HG02623 (cell line): ENCODE measurements at regions not wholly inside any gene's neighbourhood (a gene's known extent, or its start where the extent isn't known, plus 50 kb on each side); places are given as distances from the start of the nearest gene placed in this dataset.
"Not testable (repeated sequence)": the region's sequence is repeated elsewhere in the genome, so short reads cannot be mapped to it uniquely, and the experiment has no call there.

Experiments used
- ATAC-seq: cut with Tn5 transposase; IDR thresholded peaks from one replicate; pipeline ENCODE4 v1.9.1; 2021; ENCODE audit warnings: moderate library complexity; ENCODE audit not compliant: unreplicated experiment

GRCh38 chr11:81220146-81220895 lies 1513.3 kb downstream of the FAM181B start:
- no peak for ATAC-seq

- ATAC-seq: no peak
Observed at GRCh38 chr11:81219661-81220060, 1514.0 kb downstream of the FAM181B start.

DNA sequence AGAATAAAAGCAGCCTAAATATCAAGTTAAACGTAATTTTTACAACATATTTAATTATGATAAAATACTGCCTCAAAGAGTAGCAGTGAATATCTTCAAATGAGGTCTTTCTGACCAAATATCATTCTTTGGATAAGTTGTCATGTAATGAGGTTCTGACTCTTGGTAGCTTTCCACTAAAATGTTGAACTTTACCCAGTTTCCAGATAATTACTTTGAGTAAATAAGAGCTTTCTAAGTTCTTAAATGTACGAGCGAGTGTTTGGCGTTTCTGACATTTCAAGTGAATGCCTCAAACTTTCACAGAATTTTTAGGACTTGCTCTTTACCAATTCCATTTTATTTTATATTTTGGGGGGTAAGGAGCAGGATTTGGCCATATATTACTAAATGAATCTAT lies 1515.2 kb downstream of the FAM181B start:
- no peak for ATAC-seq

DNA sequence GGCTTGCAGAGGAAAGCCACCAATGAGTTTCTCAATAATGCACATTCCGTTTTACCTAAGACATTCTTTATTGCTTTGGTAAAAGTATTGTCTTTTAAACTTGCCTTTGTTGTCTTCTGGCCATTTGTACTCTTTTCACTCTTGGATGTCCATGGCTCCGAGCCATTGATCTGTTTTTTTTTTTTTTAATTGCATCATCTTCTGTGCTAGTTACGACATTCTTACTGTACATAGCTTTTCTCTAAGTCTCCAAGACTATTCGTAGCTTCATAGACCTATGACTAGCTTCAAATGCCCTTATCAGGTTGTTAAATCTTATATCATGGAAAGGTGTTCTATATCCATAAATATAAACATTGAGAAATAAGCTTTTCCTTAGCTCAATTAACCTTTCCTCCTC lies 1522.6 kb downstream of the FAM181B start:
- ATAC-seq: no peak

DNA sequence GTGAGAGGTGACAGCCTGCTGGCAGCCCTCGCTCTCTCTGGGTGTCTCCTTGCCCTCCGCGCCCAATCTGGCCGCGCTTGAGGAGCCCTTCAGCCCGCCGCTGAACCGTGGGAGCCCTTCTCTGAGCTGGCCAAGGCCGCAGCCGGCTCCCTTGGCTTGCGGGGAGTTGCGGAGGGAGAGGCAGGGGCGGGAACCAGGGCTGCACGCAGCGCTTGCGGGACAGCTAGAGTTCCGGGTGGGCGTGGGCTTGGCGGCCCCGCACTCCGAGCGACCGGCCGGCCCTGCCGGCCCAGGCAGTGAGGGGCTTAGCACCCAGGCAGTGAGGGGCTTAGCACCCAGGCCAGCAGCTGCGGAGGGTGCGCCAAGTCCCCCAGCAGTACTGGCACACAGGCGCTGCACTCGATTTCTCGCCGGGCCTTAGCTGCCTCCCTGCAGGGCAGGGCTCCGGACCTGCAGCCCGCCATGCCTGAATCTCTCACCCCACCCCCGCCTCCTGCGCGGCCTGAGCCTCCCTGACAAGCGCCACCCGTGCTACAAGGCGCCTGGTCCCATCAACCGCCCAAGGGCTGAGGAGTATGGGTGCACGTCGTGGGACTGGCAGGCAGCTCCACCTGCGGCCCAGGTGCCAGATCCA lies 1526.1 kb downstream of the FAM181B start:
- ATAC-seq: no peak

- no peak for ATAC-seq
Observed at GRCh38 chr11:81203876-81204275, 1529.8 kb downstream of the FAM181B start.

DNA sequence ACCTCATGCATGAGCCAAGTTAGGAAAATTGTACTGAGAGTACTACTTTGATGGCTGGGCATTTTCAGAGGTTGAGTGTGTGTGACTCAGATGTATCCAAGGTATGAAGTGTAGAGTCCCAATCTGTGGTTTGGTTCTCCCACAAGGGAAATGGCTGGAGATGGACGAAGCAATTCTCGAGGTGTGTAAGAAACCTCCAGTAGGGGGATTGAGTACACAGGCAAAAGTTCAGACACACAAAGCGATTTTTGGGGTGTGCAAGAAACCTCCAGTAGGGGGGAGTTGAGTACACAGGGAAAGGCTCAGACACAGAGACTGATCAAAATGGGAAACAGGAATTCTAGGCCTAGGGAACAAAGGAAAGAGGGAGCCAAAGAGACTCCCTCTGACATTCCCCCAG lies 1536.3 kb downstream of the FAM181B start:
- ATAC-seq: no peak

DNA sequence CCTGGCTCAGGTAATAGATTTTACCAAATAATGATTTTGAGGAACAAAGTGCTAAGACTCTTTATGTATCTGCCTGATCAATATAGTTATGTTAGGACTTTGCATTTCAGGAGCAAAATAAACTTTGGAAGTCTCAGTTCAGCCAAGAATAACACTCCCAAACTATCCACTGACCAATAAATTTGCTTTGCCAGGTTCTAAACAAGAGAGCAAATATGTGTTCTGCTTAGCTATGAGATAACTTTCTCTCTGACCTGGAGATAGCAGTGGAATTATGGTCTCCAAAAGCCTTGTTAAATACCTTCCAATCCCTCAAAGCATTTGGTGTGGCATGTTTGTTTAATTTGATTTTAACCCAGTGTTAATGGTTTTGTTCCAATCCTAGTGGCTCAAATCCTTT lies 1541.1 kb downstream of the FAM181B start:
- ATAC-seq: no peak

DNA sequence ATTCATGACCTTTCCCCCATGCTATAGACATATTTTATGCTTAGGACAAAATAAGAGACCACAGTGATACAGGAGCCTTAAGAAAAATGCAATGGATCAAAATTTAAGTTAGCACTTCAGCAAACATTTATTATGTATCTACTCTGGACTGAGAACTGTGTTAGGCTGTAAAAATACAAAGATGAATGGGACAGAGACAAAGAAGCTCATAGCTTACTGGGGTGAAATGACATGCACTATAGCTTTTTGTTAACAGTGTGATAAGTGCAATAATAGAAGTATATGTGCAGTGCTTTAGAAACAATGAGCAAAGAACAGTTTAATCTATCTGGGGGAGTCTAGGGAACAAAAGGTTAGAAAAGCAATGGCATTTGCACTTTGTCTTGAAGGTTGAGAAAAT lies 1543.1 kb downstream of the FAM181B start:
- ATAC-seq: no peak

- ATAC-seq: not testable (repeated sequence)
Observed at GRCh38 chr11:81187033-81187432, 1546.6 kb downstream of the FAM181B start.

- no peak for ATAC-seq
Observed at GRCh38 chr11:81174646-81175330, 1558.9 kb downstream of the FAM181B start.

DNA sequence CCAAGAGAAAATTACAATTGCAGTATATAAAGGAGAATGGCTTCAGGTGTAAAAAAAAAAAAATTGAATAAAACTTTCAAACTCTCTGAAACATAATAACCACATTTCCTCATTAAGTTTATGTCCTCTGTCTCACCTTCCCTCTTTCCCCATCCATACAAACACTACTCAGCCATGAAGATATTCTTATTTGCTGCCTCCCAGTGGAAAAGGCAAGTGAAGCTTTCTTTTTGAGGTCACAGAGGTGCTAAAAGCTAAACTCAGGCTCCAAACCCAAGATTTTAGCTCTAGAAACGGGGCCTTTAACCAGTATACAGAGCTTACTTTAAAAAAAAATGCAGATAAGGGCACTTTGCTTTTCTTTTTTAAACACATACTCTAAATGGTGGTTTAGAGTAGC lies 1568.5 kb downstream of the FAM181B start:
- no peak for ATAC-seq

DNA sequence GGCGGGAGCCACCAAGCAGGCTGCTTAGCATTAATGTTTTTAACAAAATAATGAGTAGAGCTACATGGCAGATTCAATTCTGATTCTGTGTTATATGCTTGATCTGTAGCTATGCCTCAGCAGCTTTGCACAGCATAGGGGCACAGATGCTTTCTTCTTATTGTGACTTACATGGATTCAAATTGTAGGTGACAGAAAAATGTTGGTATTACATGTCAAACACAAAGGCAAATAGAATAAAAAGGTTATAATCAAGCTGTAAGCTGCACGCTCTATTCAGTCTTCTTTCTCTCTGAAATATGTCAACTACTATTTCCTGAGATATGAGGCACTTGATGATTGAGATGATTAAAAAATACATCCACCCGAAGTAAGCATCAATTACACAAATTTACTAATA lies 1573.8 kb downstream of the FAM181B start:
- ATAC-seq: no peak

DNA sequence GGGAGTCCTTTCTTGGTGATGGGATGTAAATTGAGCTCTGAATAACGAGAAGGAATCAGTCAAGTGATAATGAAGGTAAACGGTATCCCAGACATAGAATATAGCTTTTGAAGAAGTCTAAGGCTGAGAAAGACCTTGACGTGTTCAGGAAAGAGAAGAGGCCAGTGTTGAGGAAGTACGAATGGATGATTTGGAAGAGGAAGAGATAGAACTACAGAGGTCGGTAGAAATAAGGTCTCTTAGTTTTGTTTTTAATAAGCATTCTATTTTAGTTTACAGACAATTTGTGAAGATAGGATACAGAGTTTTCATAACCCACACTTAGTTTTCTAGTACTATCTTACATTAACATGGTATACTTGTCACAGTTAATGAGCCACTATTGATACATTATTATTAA lies 1598.1 kb downstream of the FAM181B start:
- no peak for ATAC-seq

DNA sequence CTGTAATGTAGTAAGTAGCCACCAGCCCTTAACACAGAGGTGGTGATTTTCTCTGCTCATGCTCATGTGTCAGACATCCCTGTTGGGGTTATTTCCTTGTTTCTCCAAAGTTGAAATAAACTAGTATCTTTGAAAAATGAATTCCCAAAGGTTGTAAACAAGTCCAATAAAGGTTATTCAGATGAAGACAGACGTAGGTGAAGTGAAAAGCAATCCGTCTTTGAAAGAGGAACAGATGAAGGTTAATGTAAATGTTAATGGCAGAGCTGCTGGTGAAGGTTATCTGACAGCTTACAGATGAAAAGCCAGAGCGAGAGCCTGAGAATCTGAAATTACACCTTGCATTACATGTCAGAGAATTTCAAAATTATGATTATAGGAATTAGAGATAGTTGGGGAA lies 1604.0 kb downstream of the FAM181B start:
- ATAC-seq: no peak

DNA sequence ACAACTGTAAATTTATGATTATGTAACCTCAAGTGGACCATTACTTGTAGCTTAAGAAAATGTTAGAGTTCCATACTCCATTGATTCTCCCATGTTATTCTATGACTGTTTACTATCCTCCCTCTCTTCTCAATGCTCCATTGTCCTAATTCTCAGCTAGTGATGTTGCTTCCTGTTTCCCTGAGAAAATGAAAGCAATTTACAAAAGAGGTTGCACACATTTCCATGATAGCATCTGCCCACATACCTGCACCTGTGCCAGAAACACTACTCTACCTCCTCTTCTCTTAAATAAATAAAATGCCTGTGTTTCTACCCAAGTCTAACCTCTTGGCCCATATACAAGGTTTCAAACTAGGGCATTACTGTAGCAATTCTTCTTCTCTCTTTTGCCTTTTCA lies 1620.9 kb downstream of the FAM181B start:
- ATAC-seq: no peak

- no peak for ATAC-seq
Observed at GRCh38 chr11:81104051-81104450, 1629.6 kb downstream of the FAM181B start.

- no peak for ATAC-seq
Observed at GRCh38 chr11:81098471-81098870, 1635.2 kb downstream of the FAM181B start.

DNA sequence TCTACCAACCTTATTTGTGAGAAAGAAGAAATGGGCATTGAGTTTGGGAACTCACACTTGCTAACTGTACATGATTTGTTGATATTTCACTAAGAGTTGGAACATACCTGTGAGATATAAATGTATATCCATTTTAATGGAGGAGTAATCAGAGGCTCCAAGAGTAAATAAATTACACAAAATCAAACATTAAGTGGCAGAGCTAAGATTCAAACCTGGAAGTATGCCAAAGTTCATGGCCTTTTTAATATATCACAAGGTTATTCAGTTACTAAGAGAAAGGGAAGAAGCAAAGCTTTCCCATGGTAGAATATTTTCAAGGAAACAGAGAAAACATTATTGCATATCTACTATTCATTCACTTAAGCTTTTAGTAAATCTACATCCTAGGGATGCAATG lies 1641.1 kb downstream of the FAM181B start:
- ATAC-seq: no peak

DNA sequence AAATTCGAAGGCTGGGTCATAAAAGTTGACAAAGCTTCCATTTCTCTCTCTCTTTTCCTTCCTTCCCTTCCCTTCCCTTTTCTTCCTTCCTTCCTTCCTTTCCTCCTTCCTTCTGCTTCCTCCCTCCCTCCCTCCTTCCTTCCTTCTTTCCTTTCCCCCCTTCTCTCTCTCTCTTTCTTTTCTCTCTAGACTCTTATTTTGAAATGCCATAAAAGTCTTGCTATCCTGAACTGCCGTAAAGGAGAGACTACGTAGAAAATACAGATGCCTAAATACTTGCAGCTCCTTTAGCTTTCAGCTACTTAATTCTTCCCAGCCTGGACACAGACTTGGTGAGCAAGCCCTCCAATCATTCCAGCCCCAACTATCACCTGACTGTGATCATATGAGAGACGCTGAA lies 1644.4 kb downstream of the FAM181B start:
- no peak for ATAC-seq

DNA sequence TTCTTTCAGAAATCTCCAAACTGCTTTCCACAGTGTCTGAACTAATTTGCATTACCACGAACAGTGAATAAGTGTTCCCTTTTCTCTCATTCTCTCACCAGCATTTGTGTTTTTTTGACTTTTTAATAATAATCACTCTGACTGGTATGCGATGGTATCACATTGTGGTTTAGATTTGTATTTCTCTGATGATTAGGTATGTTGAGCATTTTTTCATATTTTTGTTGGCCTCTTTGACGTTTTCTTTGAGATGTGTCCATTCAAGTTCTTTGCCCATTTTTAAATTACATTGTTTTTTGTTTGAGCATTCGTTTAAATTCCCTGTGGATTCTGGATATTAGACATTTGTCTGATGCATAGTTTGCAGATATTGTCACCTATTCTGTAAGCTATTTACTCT lies 1639.6 kb upstream of the TENM4 start:
- ATAC-seq: no peak

DNA sequence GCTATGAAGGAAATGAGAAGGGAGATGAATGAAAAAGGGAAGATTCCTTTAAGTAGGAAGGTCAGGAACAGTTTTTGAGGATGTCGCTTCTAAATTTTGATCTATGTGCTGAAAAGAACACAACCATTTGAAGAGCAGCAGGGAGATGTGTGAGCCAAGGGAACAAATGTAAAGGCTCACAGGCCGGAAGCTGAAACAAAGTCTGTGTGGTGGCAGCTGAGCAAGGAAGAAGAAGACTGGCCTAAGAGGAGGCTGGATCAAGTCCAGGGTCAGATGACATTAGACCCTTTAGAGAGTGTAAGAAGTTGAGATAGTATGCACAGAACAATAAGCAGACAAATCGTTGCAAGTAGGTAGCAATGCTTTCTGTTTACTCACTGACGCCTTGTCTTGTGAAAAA lies 1631.4 kb upstream of the TENM4 start:
- ATAC-seq: no peak
